M059J (cell line): ENCODE measurements at regions not wholly inside any gene's neighbourhood (a gene's known extent, or its start where the extent isn't known, plus 50 kb on each side); places are given as distances from the start of the nearest gene placed in this dataset.

Source experiments
- DNase-seq: peaks from one replicate; pipeline ENCODE4 v3.0.0-alpha.2; 2012; ENCODE audit warnings: low read depth

DNA sequence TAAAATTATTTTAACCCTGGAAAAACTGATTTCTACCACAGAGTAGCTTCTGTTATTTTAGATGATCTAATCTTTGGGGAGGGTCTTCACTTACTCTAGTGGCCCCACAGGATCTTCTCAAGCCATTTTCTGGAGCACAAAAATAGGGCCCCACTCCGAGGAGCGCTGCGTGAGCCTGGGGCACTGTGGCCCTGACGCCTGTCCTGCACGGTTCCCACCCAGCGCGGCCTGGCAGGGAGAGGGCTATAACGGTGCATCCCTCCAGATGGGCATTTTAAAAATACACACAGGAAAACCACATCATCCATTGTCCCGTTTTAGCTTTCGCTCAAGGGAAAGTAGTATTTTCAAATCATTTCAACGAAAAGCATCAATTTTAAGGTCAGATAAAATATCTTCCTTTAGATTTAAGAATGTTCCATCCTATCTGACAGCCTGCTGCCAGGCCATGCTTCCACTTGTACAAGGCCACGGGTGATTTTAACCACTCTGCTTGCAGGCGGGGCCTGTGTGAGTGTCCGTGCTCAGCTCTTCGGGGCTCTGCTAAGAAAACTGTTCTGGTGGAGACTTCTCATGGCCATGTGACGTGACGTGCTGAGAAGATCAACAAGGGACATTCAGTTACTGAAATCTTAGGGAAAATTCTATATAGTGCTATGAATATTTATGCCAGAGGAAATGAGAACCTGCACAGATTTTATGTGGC lies 683.8 kb upstream of the SGCG start:
- no peak for DNase-seq

DNA sequence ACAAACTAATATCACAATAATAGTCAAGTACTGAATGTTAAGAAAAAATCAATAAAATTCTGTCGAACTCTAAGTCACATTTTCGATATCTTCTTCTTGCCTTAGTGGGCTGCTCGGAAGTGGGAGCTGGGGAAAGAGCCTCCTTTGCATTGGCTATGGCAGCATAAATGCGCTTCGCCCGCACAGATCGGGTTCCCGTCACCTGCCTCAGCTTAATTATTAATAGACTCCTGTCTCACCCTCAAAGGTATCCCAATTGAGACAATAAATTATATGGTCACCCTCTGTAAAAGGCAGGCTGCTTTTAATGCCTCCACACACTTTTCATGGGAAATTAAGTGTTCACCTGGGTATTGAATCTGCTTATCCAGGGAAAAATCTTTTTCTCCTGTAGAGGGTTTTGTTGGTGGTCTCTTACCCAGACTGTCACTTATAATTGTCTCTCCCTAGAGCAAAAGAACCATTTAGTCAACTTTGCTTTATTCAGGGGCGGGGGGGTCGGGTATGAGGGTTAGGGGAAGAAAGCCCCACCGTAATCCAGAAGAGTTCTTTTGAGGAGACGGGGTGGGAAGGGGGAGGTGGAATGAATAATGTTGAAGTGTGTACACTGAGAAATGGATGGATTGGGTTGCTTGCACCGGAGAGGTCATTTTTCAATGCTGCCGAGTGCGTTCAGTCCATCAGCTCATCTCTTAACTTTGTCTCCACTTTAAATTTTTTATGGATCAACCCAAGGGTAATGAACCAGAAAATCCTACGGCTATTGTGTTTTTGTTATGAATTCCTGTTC lies 682.6 kb upstream of the SGCG start:
- no peak for DNase-seq

GRCh38 chr13:22499919-22500318 lies 680.9 kb upstream of the SGCG start:
- DNase-seq = no peak

DNA sequence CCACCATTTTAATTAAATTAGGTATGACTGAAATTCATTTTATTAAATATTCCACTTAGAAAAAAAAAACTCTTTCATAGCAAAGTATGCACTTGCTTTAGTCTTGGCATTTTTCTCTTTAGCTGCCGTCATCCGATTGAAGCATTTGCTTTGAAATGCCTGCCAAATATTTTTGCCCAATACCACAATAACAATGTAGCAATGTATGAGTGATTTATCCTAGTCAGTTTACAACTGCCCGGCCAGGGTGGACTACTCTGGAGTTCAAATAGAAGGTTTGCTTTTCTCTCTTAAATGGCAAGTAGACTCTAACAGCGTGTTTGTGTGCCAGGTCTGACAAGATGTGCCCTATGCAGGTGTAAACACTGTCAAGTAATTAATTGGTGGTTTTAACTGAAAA lies 675.3 kb upstream of the SGCG start:
- no peak for DNase-seq

GRCh38 chr13:22506096-22506691 lies 674.6 kb upstream of the SGCG start:
- DNase-seq = no peak

DNA sequence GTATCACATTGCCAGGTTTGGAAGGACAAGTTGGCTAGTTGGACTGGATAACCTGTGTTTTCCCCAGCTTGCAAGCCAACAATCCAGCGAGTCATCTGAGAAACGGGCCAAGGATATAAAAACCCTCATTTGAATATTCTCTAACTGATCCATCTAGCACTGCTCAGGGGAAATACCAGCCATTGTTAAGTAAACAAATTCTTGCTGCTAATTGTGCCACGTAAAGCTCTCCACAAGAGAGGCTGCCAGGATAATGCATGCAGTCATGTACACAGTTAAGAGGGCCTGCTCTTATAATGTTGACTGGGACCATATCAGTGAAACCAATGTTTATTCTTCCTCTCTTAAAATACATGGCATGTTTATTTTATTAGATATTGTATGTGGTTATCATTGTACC lies 663.2 kb upstream of the SGCG start:
- DNase-seq = no peak

DNA sequence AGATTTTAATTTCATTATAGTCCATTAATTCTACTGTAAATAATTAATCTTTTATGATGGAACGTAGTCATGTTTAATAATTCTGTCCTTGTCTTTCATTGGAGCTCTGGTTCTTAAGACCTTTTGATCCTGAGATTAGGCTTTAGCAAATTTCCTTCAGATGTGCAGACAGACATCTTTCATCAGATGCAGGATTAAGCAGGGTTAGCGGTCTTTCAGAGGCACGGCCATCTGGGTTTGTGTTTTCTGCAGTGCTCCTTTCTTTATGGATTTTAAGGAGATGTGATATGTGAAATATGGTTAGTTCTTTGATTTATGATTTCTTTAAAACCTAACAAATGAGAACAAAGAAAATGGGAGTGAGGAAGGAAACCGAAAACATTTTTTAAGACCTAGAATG lies 643.9 kb upstream of the SGCG start:
- no peak for DNase-seq

GRCh38 chr13:22538400-22538799 lies 642.4 kb upstream of the SGCG start:
- no peak for DNase-seq

- DNase-seq = no peak
These were observed 631.7 kb upstream of the SGCG start for GRCh38 chr13:22549126-22549525.

- no peak for DNase-seq
These were observed 619.2 kb upstream of the SGCG start for GRCh38 chr13:22561581-22561980.

DNA sequence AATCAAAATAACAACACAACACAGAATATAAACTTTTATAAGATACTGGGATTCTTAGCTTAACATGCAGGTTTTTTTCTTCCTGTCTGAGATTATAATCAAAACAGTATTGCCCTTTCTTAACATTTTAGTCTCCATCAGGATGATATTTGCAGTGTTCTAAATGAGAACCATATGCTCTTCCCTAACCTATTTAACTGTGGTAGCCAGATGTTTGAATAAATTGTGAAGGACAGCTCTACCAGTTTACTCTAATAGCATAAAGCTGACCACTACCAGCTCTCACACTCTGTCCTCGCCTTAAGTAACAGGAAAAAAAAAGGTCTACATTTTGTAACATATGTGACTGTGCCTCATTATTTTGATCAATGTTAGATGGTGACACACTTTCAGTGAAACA lies 618.7 kb upstream of the SGCG start:
- no peak for DNase-seq

GRCh38 chr13:22563272-22563671 lies 617.5 kb upstream of the SGCG start:
- DNase-seq = no peak

GRCh38 chr13:22569811-22570210 lies 611.0 kb upstream of the SGCG start:
- DNase-seq = no peak

- DNase-seq = no peak
These were observed 590.9 kb upstream of the SGCG start for GRCh38 chr13:22589880-22590279.

GRCh38 chr13:22592515-22592914 lies 588.3 kb upstream of the SGCG start:
- no peak for DNase-seq

DNA sequence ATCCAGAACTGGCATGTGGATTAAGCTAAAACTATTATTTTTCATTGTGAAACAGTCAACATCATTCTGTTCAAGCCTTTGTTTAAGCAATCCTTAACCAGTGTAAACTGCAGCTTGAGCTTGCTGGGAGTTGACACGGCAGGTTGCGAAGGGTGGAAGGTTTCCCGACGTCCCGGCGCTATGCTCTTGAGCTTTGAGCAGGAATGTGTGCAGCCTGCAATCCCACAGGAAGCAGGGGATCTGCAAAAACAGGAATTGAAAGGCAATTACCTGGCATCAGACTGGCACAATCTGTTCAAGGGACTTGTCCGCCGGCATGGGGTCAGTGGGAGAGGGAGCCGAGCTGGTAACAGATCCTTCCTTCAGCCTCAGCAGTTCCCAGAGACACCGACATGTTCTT lies 586.7 kb upstream of the SGCG start:
- no peak for DNase-seq

- DNase-seq = no peak
These were observed 584.5 kb upstream of the SGCG start for GRCh38 chr13:22596171-22596863.

DNA sequence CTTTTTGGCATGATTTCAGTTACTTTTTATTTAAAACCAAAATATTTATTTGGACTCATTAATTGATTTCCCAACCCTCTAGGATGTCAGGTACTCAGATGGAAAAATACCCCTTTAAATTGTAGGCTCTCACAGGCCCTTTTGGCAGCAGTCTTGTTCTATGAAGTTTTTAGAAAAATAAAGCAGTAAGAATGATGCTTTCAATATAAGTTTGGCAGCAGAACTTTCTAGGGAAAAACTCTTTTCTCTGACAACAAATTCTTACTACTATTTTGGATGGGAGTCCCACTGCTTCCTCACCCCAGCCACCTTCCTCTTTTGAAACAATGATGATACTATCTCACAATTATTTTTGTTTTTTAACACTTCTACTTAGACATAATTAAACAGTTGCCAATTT lies 581.6 kb upstream of the SGCG start:
- no peak for DNase-seq

- no peak for DNase-seq
These were observed 562.8 kb upstream of the SGCG start for GRCh38 chr13:22618002-22618401.

GRCh38 chr13:22625691-22626090 lies 555.1 kb upstream of the SGCG start:
- DNase-seq = no peak

DNA sequence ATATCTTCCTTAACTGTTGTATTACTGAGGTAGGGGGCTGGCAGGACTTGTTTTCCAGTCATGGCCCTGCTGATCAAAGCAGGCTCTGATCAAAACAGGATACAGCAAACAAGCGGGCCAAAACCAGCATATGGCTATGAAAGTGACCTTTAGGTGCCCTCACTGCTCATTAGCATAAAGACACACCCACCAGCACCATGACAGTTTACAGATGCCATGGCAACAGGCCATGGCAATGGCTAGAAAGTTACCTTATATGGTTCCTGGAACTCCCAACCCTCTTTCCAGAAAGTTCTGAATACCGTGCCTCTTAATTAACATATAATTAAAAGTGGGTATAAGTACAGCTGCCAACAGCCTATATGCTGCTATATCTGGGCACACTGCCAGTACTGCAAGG lies 551.4 kb upstream of the SGCG start:
- DNase-seq = no peak

GRCh38 chr13:22642088-22642487 lies 538.7 kb upstream of the SGCG start:
- DNase-seq = no peak

GRCh38 chr13:22644941-22645340 lies 535.8 kb upstream of the SGCG start:
- no peak for DNase-seq
